HG03095 (cell line): ENCODE measurements at regions not wholly inside any gene's neighbourhood (a gene's known extent, or its start where the extent isn't known, plus 50 kb on each side); places are given as distances from the start of the nearest gene placed in this dataset.
"Not testable (repeated sequence)": the region's sequence is repeated elsewhere in the genome, so short reads cannot be mapped to it uniquely, and the experiment has no call there.

Experiments used
- ATAC-seq: cut with Tn5 transposase; IDR thresholded peaks from one replicate; pipeline ENCODE4 v1.9.1; 2021; ENCODE audit warnings: moderate library complexity; ENCODE audit not compliant: unreplicated experiment

- ATAC-seq, result no peak
Measured at GRCh38 chr21:28614791-28615190, 377.9 kb downstream of the LTN1 start.

GRCh38 chr21:28608646-28609045 lies 384.0 kb downstream of the LTN1 start:
- no peak for ATAC-seq

- no peak for ATAC-seq
Measured at GRCh38 chr21:28607545-28607944, 385.1 kb downstream of the LTN1 start.

- peak; percentile 99 for ATAC-seq
Measured at GRCh38 chr21:28604946-28605537, 387.6 kb downstream of the LTN1 start.

- ATAC-seq, result no peak
Measured at GRCh38 chr21:28602546-28602945, 390.1 kb downstream of the LTN1 start.

GRCh38 chr21:28598214-28598613 lies 394.5 kb downstream of the LTN1 start:
- no peak for ATAC-seq

GRCh38 chr21:28592205-28592865 lies 400.3 kb downstream of the LTN1 start:
- ATAC-seq, result no peak

- ATAC-seq, result no peak
Measured at GRCh38 chr21:28590676-28591075, 402.0 kb downstream of the LTN1 start.

GRCh38 chr21:28590026-28590425 lies 402.7 kb downstream of the LTN1 start:
- ATAC-seq, result no peak

- ATAC-seq, result no peak
Measured at GRCh38 chr21:28588997-28589396, 403.7 kb downstream of the LTN1 start.

GRCh38 chr21:28587748-28588147 lies 404.9 kb downstream of the LTN1 start:
- no peak for ATAC-seq

GRCh38 chr21:28581976-28582375 lies 410.7 kb downstream of the LTN1 start:
- ATAC-seq, result no peak

- not testable (repeated sequence) for ATAC-seq
Measured at GRCh38 chr21:28581311-28581731, 411.4 kb downstream of the LTN1 start.

GRCh38 chr21:28580585-28580984 lies 412.1 kb downstream of the LTN1 start:
- no peak for ATAC-seq

GRCh38 chr21:28579986-28580550 lies 412.6 kb downstream of the LTN1 start:
- no peak for ATAC-seq

- ATAC-seq, result no peak
Measured at GRCh38 chr21:28568692-28569091, 424.0 kb downstream of the LTN1 start.

- not testable (repeated sequence) for ATAC-seq
Measured at GRCh38 chr21:28563933-28564332, 428.7 kb downstream of the LTN1 start.

GRCh38 chr21:28561772-28562171 lies 430.9 kb downstream of the LTN1 start:
- ATAC-seq, result no peak

GRCh38 chr21:28554660-28555475 lies 437.8 kb downstream of the LTN1 start:
- ATAC-seq, result no peak

GRCh38 chr21:28550057-28550825 lies 442.4 kb downstream of the LTN1 start:
- ATAC-seq, result no peak

GRCh38 chr21:28548291-28548690 lies 444.4 kb downstream of the LTN1 start:
- no peak for ATAC-seq
